H9 (cell line): ENCODE measurements at regions not wholly inside any gene's neighbourhood (a gene's known extent, or its start where the extent isn't known, plus 50 kb on each side); places are given as distances from the start of the nearest gene placed in this dataset.

Experiments used
- DNase-seq: peaks from one replicate; pipeline ENCODE4 v3.0.0-alpha.2; 2017
- H2AFZ ChIP-seq: one replicate; pipeline ENCODE4 v1.6.1; 2013; ENCODE audit warnings: mild to moderate bottlenecking, low read length, control low read depth, moderate library complexity
- H2AK5ac ChIP-seq: 2 replicates; pipeline ENCODE4 v1.6.1; 2013; ENCODE audit warnings: low read length, control low read depth, mixed read lengths; ENCODE audit not compliant: insufficient read length
- H2BK120ac ChIP-seq: one replicate; pipeline ENCODE4 v1.6.1; 2013; ENCODE audit warnings: low read depth, mild to moderate bottlenecking, low read length, control low read depth, inconsistent platforms; ENCODE audit not compliant: poor library complexity, severe bottlenecking
- H2BK12ac ChIP-seq: 2 replicates; pipeline ENCODE4 v1.6.1; 2013; ENCODE audit warnings: low read length, control low read depth, mixed read lengths, low read depth; ENCODE audit not compliant: insufficient read length
- H2BK15ac ChIP-seq: 2 replicates; pipeline ENCODE4 v1.6.1; 2013; ENCODE audit warnings: low read depth, low read length, control low read depth
- H2BK20ac ChIP-seq: one replicate; pipeline ENCODE4 v1.6.1; 2013; ENCODE audit warnings: low read depth, mild to moderate bottlenecking, low read length, control low read depth, inconsistent platforms; ENCODE audit not compliant: poor library complexity, severe bottlenecking
- H2BK5ac ChIP-seq: 2 replicates; pipeline ENCODE4 v1.6.1; 2013; ENCODE audit warnings: low read length, control low read depth, mixed read lengths; ENCODE audit not compliant: insufficient read length
- H3K14ac ChIP-seq: 2 replicates; pipeline ENCODE4 v1.6.1; 2013; ENCODE audit warnings: low read length, control low read depth; ENCODE audit not compliant: insufficient read depth
- H3K18ac ChIP-seq: 2 replicates; pipeline ENCODE4 v1.6.1; 2013; ENCODE audit warnings: low read depth, mild to moderate bottlenecking, mixed read lengths, low read length, control low read depth; ENCODE audit not compliant: insufficient read length
- H3K23ac ChIP-seq: 2 replicates; pipeline ENCODE4 v1.6.1; 2013; ENCODE audit warnings: low read length, control low read depth, mixed read lengths, low read depth; ENCODE audit not compliant: insufficient read length
- H3K23me2 ChIP-seq: 2 replicates; pipeline ENCODE4 v1.6.1; 2013; ENCODE audit warnings: low read depth, mild to moderate bottlenecking, mixed read lengths, low read length, control low read depth; ENCODE audit not compliant: insufficient read length, poor library complexity, severe bottlenecking
- H3K27ac ChIP-seq: 2 replicates; pipeline ENCODE4 v1.5.1; 2013; ENCODE audit warnings: low read length, control low read depth, mixed read lengths, low read depth; ENCODE audit not compliant: insufficient read length
- H3K27me3 ChIP-seq: 2 replicates; pipeline ENCODE4 v1.6.1; 2013; ENCODE audit warnings: low read length, control low read depth, inconsistent platforms; ENCODE audit not compliant: insufficient read depth
- H3K4ac ChIP-seq: 2 replicates; pipeline ENCODE4 v1.6.1; 2013; ENCODE audit warnings: low read depth, mild to moderate bottlenecking, control low read depth, inconsistent platforms, low read length, moderate library complexity
- H3K4me1 ChIP-seq: 2 replicates; pipeline ENCODE4 v1.6.1; 2013; ENCODE audit warnings: low read length, control low read depth, inconsistent platforms; ENCODE audit not compliant: insufficient read depth
- H3K4me2 ChIP-seq: 2 replicates; pipeline ENCODE4 v1.6.1; 2013; ENCODE audit warnings: low read length, control low read depth, mixed read lengths; ENCODE audit not compliant: insufficient read length, insufficient read depth
- H3K56ac ChIP-seq: 2 replicates; pipeline ENCODE4 v1.6.1; 2013; ENCODE audit warnings: low read depth, mild to moderate bottlenecking, mixed read lengths, low read length, control low read depth; ENCODE audit not compliant: insufficient read length
- H3K79me1 ChIP-seq: 2 replicates; pipeline ENCODE4 v1.6.1; 2013; ENCODE audit warnings: low read depth, mild to moderate bottlenecking, moderate library complexity, low read length, control low read depth, inconsistent platforms; ENCODE audit not compliant: insufficient read depth, poor library complexity, severe bottlenecking
- H3K79me2 ChIP-seq: 2 replicates; pipeline ENCODE4 v1.6.1; 2013; ENCODE audit warnings: low read length, control low read depth, inconsistent platforms; ENCODE audit not compliant: insufficient read depth
- H3K9ac ChIP-seq: 2 replicates; pipeline ENCODE4 v1.6.1; 2013; ENCODE audit warnings: low read length, control low read depth, mixed read lengths; ENCODE audit not compliant: insufficient read length; ENCODE audit errors: extremely low read depth
- H3K9me3 ChIP-seq: one replicate; pipeline ENCODE4 v1.6.1; 2013; ENCODE audit warnings: low read depth, low read length, inconsistent platforms; ENCODE audit not compliant: control insufficient read depth
- H3T11ph ChIP-seq: one replicate; pipeline ENCODE4 v1.6.1; 2013; ENCODE audit warnings: mild to moderate bottlenecking, low read length, control low read depth, inconsistent platforms
- H4K20me1 ChIP-seq: one replicate; pipeline ENCODE4 v1.6.1; 2013; ENCODE audit not compliant: control insufficient read depth, insufficient read length, insufficient read depth
- H4K5ac ChIP-seq: 2 replicates; pipeline ENCODE4 v1.6.1; 2013; ENCODE audit warnings: low read depth, mild to moderate bottlenecking, mixed read lengths, low read length, control low read depth; ENCODE audit not compliant: insufficient read length
- H4K8ac ChIP-seq: replicated peaks from 2 replicates; pipeline ENCODE4 v1.6.1; 2013; ENCODE audit warnings: low read length, control low read depth, mixed read lengths, low read depth; ENCODE audit not compliant: insufficient read length
- H4K91ac ChIP-seq: 2 replicates; pipeline ENCODE4 v1.6.1; 2013; ENCODE audit warnings: low read depth, mild to moderate bottlenecking, moderate library complexity, mixed read lengths, low read length, control low read depth; ENCODE audit not compliant: insufficient read length
- H3K27ac Mint-ChIP-seq, 3 experiments: 2 replicates in 2 of 3; 3 replicates in 1 of 3; pipeline ENCODE4 v1.8.0; 2020 to 2021; ENCODE audit warnings: mixed read lengths in 3 of 3, mild to moderate bottlenecking in 1 of 3, moderate library complexity in 1 of 3
- H3K27me3 Mint-ChIP-seq: 2 replicates; pipeline ENCODE4 v1.8.0; 2021; ENCODE audit warnings: low read depth, mild to moderate bottlenecking, moderate library complexity, mixed read lengths
- H3K36me3 Mint-ChIP-seq, 3 experiments: 2 replicates in 2 of 3; 3 replicates in 1 of 3; pipeline ENCODE4 v1.8.0; 2020 to 2021; ENCODE audit warnings: low read depth in 3 of 3, mixed read lengths in 3 of 3; ENCODE audit not compliant: insufficient read depth in 1 of 3
- H3K4me1 Mint-ChIP-seq, 2 experiments: 2 replicates each; pipeline ENCODE4 v1.8.0; 2020; ENCODE audit warnings: mixed read lengths in 2 of 2
- H3K4me3 Mint-ChIP-seq, 2 experiments: 2 replicates in 1 of 2; 3 replicates in 1 of 2; pipeline ENCODE4 v1.8.0; 2020 to 2021; ENCODE audit warnings: mild to moderate bottlenecking in 2 of 2, mixed read lengths in 2 of 2, moderate library complexity in 1 of 2
- H3K9me3 Mint-ChIP-seq, 2 experiments: 2 replicates in 1 of 2; 3 replicates in 1 of 2; pipeline ENCODE4 v1.8.0; 2020; ENCODE audit warnings: mild to moderate bottlenecking in 2 of 2, mixed read lengths in 2 of 2, moderate library complexity in 1 of 2
- WGBS: extraction: QIAGEN DNeasy Blood & Tissue Kit; methylation state at CpG from one replicate; pipeline ENCODE4 v1.1.7; 2013; ENCODE audit warnings: missing lambda C conversion rate, low lambda C conversion rate, mixed read lengths; ENCODE audit not compliant: insufficient read length; ENCODE audit errors: extremely low coverage; 5-methylcytosine and 5-hydroxymethylcytosine counted together
- TF ChIP-seq, protein P1 (sequence below): fragments of 200-600 bp; sonication (generic); conservative IDR thresholded peaks from 3 replicates; pipeline ENCODE4 v1.8.0; 2021; ENCODE audit warnings: antibody characterized with exemption, mild to moderate bottlenecking

DNA sequence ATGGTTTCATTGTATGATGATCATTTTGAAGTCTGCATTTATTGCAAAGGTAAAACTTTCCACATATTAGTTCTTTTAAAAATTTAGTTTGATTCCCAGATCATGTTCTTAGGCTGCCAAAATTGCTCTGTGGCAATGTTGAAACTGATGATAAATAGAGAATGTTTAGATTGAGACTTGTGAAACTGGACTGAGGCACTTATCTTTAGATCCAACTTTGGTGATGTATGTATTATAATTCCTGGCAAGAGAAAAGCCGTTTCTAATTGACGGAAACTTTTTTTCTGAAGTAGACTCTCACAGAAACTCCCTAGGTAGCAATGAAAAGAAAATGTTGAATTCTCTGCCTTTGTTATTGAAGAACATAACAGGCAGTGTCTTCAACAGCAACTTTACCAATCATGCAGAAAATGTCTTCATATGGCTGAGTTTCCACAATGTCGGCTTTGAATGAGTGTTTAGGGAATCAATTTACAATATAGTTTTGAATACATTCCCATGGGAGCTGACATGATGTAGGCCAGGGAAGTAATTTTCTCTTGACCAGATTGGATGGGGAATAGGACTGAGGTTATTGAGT, 456.2 kb downstream of the CD109 start:
- H4K91ac ChIP-seq: no peak overlapping the region
- WGBS: no CpG with 5 or more reads among the region's 3 CpGs
- Mint-ChIP-seq H3K4me3 (no peak overlapping the region), H3K4me1 (no peaks in the 10 kb centered on the region), H3K9me3 (no peaks in the 10 kb centered on the region), H3K36me3 (no peaks in the 10 kb centered on the region), H3K27ac (no peak overlapping the region), H3K27me3 (peaks cover 1% of the 10 kb centered on the region; the same call in 1 of the 2 replicates)
- no peak overlapping the region for H3K56ac ChIP-seq
- no peak overlapping the region for H2AFZ ChIP-seq
- no peak overlapping the region for H3T11ph ChIP-seq
- H4K20me1 ChIP-seq: no peaks in the 10 kb centered on the region
- TF ChIP-seq, protein P1, sequence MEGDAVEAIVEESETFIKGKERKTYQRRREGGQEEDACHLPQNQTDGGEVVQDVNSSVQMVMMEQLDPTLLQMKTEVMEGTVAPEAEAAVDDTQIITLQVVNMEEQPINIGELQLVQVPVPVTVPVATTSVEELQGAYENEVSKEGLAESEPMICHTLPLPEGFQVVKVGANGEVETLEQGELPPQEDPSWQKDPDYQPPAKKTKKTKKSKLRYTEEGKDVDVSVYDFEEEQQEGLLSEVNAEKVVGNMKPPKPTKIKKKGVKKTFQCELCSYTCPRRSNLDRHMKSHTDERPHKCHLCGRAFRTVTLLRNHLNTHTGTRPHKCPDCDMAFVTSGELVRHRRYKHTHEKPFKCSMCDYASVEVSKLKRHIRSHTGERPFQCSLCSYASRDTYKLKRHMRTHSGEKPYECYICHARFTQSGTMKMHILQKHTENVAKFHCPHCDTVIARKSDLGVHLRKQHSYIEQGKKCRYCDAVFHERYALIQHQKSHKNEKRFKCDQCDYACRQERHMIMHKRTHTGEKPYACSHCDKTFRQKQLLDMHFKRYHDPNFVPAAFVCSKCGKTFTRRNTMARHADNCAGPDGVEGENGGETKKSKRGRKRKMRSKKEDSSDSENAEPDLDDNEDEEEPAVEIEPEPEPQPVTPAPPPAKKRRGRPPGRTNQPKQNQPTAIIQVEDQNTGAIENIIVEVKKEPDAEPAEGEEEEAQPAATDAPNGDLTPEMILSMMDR: no peak
- H3K79me1 ChIP-seq: no peaks in the 10 kb centered on the region
- H2BK120ac ChIP-seq: no peak overlapping the region
- H3K27ac ChIP-seq: no peak overlapping the region
- no peak overlapping the region for H3K4ac ChIP-seq
- H4K8ac ChIP-seq: no peak overlapping the region
- H3K23me2 ChIP-seq: no peaks in the 10 kb centered on the region
- no peak overlapping the region for H3K23ac ChIP-seq
- no peaks in the 10 kb centered on the region for H3K9me3 ChIP-seq
- H3K18ac ChIP-seq: no peak overlapping the region
- no peak for DNase-seq
- H3K79me2 ChIP-seq: no peaks in the 10 kb centered on the region
- H3K27me3 ChIP-seq: no peaks in the 10 kb centered on the region
- no peak overlapping the region for H2BK5ac ChIP-seq
- H2BK20ac ChIP-seq: no peak overlapping the region
- no peak overlapping the region for H3K9ac ChIP-seq
- H3K14ac ChIP-seq: no peak overlapping the region
- H2BK12ac ChIP-seq: no peak overlapping the region
- no peak overlapping the region for H3K4me2 ChIP-seq
- H3K4me1 ChIP-seq: no peaks in the 10 kb centered on the region
- H2AK5ac ChIP-seq: no peak overlapping the region
- no peak overlapping the region for H4K5ac ChIP-seq
- no peak overlapping the region for H2BK15ac ChIP-seq
